Retinal pigment epithelial cell (primary cell): ENCODE measurements at regions not wholly inside any gene's neighbourhood (a gene's known extent, or its start where the extent isn't known, plus 50 kb on each side); places are given as distances from the start of the nearest gene placed in this dataset.

Experiments
- DNase-seq: peaks from one replicate; pipeline ENCODE4 v3.0.0-alpha.2; 2010; ENCODE audit warnings: low read depth
- H3K4me3 ChIP-seq: 2 replicates; pipeline ENCODE4 v1.5.1; 2011; ENCODE audit warnings: mild to moderate bottlenecking, low read length, control low read depth, moderate library complexity
- TF ChIP-seq, protein P1 (sequence below): conservative IDR thresholded peaks from 2 replicates; pipeline ENCODE4 v1.5.1; 2011; ENCODE audit warnings: low read depth, low read length, control low read depth, inconsistent platforms

DNA sequence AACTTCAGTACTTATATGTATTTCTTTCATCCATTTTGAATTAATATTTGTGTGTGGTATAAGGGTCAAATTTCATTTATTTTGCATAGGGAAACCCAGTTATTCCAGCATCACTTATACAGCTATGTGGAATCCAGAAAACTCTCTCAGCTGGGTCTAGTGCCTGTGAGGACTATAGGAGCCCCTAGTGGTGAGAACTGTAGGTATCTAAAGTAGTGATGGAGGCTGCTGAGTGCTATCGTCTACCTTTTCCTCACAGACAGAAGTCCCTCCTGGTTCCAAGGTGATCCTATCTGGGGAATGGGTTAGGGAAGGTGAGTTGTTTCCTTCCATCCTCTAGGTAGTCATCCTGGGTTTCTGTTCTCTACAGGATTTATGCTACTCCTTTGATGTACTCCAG lies 352.0 kb upstream of the C1orf87 start:
- no peak overlapping the region for H3K4me3 ChIP-seq
- TF ChIP-seq, protein P1, sequence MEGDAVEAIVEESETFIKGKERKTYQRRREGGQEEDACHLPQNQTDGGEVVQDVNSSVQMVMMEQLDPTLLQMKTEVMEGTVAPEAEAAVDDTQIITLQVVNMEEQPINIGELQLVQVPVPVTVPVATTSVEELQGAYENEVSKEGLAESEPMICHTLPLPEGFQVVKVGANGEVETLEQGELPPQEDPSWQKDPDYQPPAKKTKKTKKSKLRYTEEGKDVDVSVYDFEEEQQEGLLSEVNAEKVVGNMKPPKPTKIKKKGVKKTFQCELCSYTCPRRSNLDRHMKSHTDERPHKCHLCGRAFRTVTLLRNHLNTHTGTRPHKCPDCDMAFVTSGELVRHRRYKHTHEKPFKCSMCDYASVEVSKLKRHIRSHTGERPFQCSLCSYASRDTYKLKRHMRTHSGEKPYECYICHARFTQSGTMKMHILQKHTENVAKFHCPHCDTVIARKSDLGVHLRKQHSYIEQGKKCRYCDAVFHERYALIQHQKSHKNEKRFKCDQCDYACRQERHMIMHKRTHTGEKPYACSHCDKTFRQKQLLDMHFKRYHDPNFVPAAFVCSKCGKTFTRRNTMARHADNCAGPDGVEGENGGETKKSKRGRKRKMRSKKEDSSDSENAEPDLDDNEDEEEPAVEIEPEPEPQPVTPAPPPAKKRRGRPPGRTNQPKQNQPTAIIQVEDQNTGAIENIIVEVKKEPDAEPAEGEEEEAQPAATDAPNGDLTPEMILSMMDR, result peak; percentile 48
- DNase-seq, result no peak

DNA sequence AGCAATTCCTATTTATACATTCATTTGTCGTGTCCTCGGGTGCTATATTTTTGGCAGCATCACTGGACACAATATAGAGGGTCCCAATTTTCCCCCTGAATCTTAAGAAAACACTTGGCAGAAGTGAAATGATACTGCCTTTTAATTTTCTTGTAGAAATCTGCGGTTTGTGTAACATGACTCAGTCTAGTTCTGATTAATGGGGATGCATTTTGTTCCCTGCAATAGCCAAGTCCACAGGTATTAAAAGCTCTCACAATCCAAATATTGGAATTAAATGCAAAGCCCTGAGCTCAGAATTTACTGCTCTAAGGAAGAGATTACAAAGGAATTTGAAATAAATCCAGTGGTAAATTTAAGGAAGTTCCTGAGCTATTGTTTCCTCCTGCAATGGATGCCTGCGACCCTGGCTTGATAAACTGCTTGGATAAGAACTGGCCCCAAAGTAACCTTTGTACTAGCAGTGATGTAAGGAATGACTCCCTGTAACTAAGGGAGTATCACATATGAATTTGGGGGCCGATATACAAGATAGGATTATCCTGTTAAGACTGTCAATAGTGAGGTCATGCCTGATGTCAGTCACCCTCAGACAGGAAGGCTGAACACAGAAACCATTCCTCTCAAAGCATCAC lies 349.7 kb upstream of the C1orf87 start:
- TF ChIP-seq, protein P1, result no peak
- DNase-seq, result no peak
- H3K4me3 ChIP-seq, result no peak overlapping the region

DNA sequence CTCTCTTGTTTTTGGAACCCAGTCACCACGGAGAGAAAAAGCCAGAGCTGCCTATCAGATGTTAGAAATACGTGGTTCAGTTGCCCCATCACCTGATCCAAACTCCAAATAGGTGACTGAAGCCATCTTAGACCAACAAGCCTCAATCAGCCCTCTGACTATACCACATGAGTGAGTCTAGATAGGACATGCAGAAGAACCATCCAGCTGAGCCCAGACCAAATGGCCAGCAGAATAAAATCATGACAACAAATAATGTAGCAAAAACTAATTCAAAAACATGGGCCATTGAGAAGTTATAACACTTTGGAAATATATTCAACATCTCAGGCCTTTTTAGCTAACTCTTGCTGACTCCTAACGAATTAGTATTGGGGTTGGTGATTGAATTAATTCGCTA lies 348.4 kb upstream of the C1orf87 start:
- H3K4me3 ChIP-seq, result no peak overlapping the region
- TF ChIP-seq, protein P1, result no peak
- DNase-seq, result no peak

DNA sequence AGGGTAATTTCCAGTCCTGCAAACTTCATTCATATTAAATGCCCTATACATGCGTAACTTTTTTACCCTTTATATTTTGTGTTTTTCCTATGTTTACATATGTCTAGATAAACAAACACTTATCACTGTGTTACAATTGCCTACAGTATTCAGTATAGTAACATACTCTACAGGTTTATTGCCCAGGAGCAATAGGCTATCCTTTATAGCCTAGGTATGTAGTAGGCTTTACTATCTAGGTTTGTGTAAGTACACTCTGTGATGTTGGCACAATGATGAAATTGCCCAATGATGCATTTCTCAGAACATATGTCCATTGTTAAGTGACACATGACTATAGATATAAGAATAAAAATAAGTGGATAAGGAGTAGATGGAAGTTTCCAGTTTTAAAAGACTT lies 345.5 kb upstream of the C1orf87 start:
- H3K4me3 ChIP-seq, result no peak overlapping the region
- TF ChIP-seq, protein P1, result no peak
- no peak for DNase-seq

DNA sequence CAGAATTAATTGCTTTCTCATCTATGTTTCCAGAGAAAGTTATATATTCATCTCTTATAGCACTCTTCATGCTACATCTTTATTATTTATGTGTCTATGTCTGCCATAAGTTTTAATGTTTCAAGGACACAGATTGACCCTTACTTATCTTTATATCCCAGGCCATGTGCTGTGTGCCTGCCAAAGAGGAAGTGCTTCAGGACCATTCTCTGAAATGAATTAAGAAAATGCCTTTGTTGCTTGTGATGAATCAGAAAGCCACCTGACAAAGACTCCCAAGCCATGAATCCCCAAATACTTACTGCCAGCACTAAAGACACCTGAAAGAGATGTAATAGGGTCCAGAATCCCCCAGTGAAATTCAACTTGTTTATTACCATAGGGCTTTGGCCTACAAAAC lies 342.1 kb upstream of the C1orf87 start:
- TF ChIP-seq, protein P1, result no peak
- H3K4me3 ChIP-seq, result no peak overlapping the region
- no peak for DNase-seq

DNA sequence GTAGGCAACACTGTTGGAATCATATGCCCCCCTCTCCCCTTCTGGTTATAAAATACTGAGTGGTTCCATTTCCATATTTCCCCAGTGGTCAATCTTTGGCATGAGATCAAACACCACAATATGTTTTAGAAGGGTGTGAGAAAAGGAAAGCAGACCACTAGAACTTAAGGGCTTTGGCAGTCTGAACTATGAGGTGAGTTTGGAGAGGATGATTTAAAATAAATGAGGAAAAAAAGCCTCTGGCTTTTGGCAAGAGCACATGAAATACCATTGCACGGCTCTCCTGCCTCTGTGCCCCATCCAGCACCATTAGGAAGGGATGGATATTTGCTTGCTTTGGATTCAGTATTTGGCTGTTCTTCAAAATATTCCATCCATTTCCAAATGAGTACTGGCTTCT lies 339.5 kb upstream of the C1orf87 start:
- TF ChIP-seq, protein P1, result no peak
- no peak for DNase-seq

DNA sequence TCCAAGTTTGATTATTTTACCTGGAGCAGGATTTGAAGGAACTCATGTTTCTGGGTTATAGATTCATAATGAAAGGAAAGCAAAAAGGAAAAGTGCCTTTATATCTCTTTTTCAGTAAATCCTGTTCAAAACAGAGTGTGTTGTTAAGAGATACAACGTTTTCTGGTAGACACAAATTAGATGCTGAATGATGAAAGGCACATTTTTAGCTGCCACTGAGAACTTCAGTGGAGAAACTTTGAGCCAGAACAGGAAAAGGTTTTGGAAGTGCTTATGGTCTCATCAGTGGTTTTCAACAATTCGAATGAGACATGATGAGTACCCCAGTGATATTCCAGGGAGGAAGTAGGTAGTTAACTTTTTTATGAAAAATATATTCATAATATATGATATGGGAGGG lies 338.0 kb upstream of the C1orf87 start:
- TF ChIP-seq, protein P1, result no peak
- DNase-seq, result no peak
- H3K4me3 ChIP-seq, result no peak overlapping the region

More for the DNA sequence above, 339.5 kb upstream of the C1orf87 start:
- H3K4me3 ChIP-seq, result no peak overlapping the region
